ENCODE measurements at regions not wholly inside any gene's neighbourhood (a gene's known extent, or its start where the extent isn't known, plus 50 kb on each side); places are given as distances from the start of the nearest gene placed in this dataset.

GRCh38 chr1:182331387-182331786 is 60.2 kb downstream of the GLUL start:
- H3K36me3 ChIP-seq (ENCODE audit: control insufficient read depth in 2 of 2, extremely low read depth in 1 of 2, insufficient read depth in 2 of 2, low read length in 2 of 2) = no peaks in the 10 kb centered on the region
- no peak overlapping the region for H3K4me3 ChIP-seq (ENCODE audit: control insufficient read depth in 2 of 3, extremely low read depth in 1 of 3, insufficient read depth in 2 of 3, low read depth in 1 of 3, low read length in 3 of 3)
- H3K4me2 ChIP-seq (ENCODE audit: control insufficient read depth, extremely low read depth, insufficient read depth, low read depth, low read length) = no peak overlapping the region
- TF ChIP-seq EZH2 (IDR thresholded peaks at IDR 0.05; ENCODE audit: low read length) = no peak
- TF ChIP-seq, protein P1, sequence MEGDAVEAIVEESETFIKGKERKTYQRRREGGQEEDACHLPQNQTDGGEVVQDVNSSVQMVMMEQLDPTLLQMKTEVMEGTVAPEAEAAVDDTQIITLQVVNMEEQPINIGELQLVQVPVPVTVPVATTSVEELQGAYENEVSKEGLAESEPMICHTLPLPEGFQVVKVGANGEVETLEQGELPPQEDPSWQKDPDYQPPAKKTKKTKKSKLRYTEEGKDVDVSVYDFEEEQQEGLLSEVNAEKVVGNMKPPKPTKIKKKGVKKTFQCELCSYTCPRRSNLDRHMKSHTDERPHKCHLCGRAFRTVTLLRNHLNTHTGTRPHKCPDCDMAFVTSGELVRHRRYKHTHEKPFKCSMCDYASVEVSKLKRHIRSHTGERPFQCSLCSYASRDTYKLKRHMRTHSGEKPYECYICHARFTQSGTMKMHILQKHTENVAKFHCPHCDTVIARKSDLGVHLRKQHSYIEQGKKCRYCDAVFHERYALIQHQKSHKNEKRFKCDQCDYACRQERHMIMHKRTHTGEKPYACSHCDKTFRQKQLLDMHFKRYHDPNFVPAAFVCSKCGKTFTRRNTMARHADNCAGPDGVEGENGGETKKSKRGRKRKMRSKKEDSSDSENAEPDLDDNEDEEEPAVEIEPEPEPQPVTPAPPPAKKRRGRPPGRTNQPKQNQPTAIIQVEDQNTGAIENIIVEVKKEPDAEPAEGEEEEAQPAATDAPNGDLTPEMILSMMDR (optimal IDR thresholded peaks at IDR 0.05 in 1 of 3, IDR thresholded peaks at IDR 0.05 in 1 of 3, conservative IDR thresholded peaks at IDR 0.05 in 1 of 3; ENCODE audit: extremely low read depth in 1 of 3, insufficient read depth in 2 of 3, low read length in 3 of 3) = no peak
- DNase-seq (ENCODE audit: low read depth, low spot score) = no peak
- H4K20me1 ChIP-seq (ENCODE audit: control insufficient read depth, extremely low read depth, insufficient read depth, low read length) = no peaks in the 10 kb centered on the region
- no peak for FAIRE-seq
- H3K9ac ChIP-seq (ENCODE audit: control insufficient read depth, extremely low read depth, insufficient read depth, low read length) = no peak overlapping the region
- H3K27me3 ChIP-seq (ENCODE audit: control insufficient read depth, extremely low read depth, insufficient read depth, low read length) = no peaks in the 10 kb centered on the region
- H2AFZ ChIP-seq (ENCODE audit: control insufficient read depth, low read length) = no peak overlapping the region
- no peak overlapping the region for H3K27ac ChIP-seq (ENCODE audit: control insufficient read depth, insufficient read depth, low read length)
- dilution Hi-C loops (cut with MboI; ENCODE audit: extremely low pct_ligation_motif_present, low sequenced_read_pairs) = no loop called here
- H3K9me3 ChIP-seq (ENCODE audit: control insufficient read depth, low read depth, low read length) = no peaks in the 10 kb centered on the region
- no peaks in the 10 kb centered on the region for H3K4me1 ChIP-seq (ENCODE audit: control insufficient read depth, extremely low read depth, insufficient read depth, low read length)
- no peaks in the 10 kb centered on the region for H3K79me2 ChIP-seq (ENCODE audit: control insufficient read depth, insufficient read depth, low read length)
- H3K9me1 ChIP-seq (ENCODE audit: control insufficient read depth, extremely low read depth, insufficient read depth, low read length) = no peaks in the 10 kb centered on the region

GRCh38 chr1:182330303-182330702 is 61.3 kb downstream of the GLUL start:
- no peak for TF ChIP-seq EZH2 (IDR thresholded peaks at IDR 0.05; ENCODE audit: low read length)
- TF ChIP-seq, protein P1 (optimal IDR thresholded peaks at IDR 0.05 in 1 of 3, IDR thresholded peaks at IDR 0.05 in 1 of 3, conservative IDR thresholded peaks at IDR 0.05 in 1 of 3; ENCODE audit: extremely low read depth in 1 of 3, insufficient read depth in 2 of 3, low read length in 3 of 3) = no peak
- H2AFZ ChIP-seq (ENCODE audit: control insufficient read depth, low read length) = no peak overlapping the region
- no peak overlapping the region for H3K4me2 ChIP-seq (ENCODE audit: control insufficient read depth, extremely low read depth, insufficient read depth, low read depth, low read length)
- dilution Hi-C loops (cut with MboI; ENCODE audit: extremely low pct_ligation_motif_present, low sequenced_read_pairs) = no loop called here
- DNase-seq (ENCODE audit: low read depth, low spot score) = no peak
- no peak overlapping the region for H3K4me3 ChIP-seq (ENCODE audit: control insufficient read depth in 2 of 3, extremely low read depth in 1 of 3, insufficient read depth in 2 of 3, low read depth in 1 of 3, low read length in 3 of 3)
- H3K4me1 ChIP-seq (ENCODE audit: control insufficient read depth, extremely low read depth, insufficient read depth, low read length) = no peaks in the 10 kb centered on the region
- H3K36me3 ChIP-seq (ENCODE audit: control insufficient read depth in 2 of 2, extremely low read depth in 1 of 2, insufficient read depth in 2 of 2, low read length in 2 of 2) = no peaks in the 10 kb centered on the region
- no peak overlapping the region for H3K27ac ChIP-seq (ENCODE audit: control insufficient read depth, insufficient read depth, low read length)
- H3K9me3 ChIP-seq (ENCODE audit: control insufficient read depth, low read depth, low read length) = no peaks in the 10 kb centered on the region
- no peak for FAIRE-seq
- no peaks in the 10 kb centered on the region for H4K20me1 ChIP-seq (ENCODE audit: control insufficient read depth, extremely low read depth, insufficient read depth, low read length)
- H3K9me1 ChIP-seq (ENCODE audit: control insufficient read depth, extremely low read depth, insufficient read depth, low read length) = no peaks in the 10 kb centered on the region
- H3K9ac ChIP-seq (ENCODE audit: control insufficient read depth, extremely low read depth, insufficient read depth, low read length) = no peak overlapping the region
- H3K27me3 ChIP-seq (ENCODE audit: control insufficient read depth, extremely low read depth, insufficient read depth, low read length) = no peaks in the 10 kb centered on the region
- H3K79me2 ChIP-seq (ENCODE audit: control insufficient read depth, insufficient read depth, low read length) = no peaks in the 10 kb centered on the region

Data from keratinocyte (primary cell).